Naive B cell (primary cell): ENCODE measurements at regions not wholly inside any gene's neighbourhood (a gene's known extent, or its start where the extent isn't known, plus 50 kb on each side); places are given as distances from the start of the nearest gene placed in this dataset.
"Not testable (repeated sequence)": the region's sequence is repeated elsewhere in the genome, so short reads cannot be mapped to it uniquely, and the experiment has no call there.

Experiments used
- ATAC-seq, 2 donors: fragments of 150-1000 bp; cut with Tn5 transposase; 2 replicates each; pipeline ENCODE4 v1.10.0; 2021; ENCODE audit warnings: low read depth in 2 of 2, mild to moderate bottlenecking in 2 of 2, moderate library complexity in 2 of 2
- DNase-seq: peaks from one replicate; pipeline ENCODE4 v3.0.0; 2022
- H3K27ac Mint-ChIP-seq, 6 donors: one replicate each; pipeline ENCODE4 v1.8.0; 2020 to 2022; ENCODE audit warnings: mild to moderate bottlenecking in 6 of 6, mixed read lengths in 6 of 6, moderate library complexity in 5 of 6, inconsistent platforms in 2 of 6
- H3K27me3 Mint-ChIP-seq, 3 donors: one replicate each; pipeline ENCODE4 v1.8.0; 2021 to 2022; ENCODE audit warnings: mixed read lengths in 3 of 3, mild to moderate bottlenecking in 1 of 3
- H3K36me3 Mint-ChIP-seq, 2 donors: one replicate each; pipeline ENCODE4 v1.8.0; 2020 to 2022; ENCODE audit warnings: mixed read lengths in 2 of 2, inconsistent platforms in 1 of 2, mild to moderate bottlenecking in 1 of 2
- H3K4me1 Mint-ChIP-seq, 3 donors: one replicate each; pipeline ENCODE4 v1.8.0; 2020 to 2022; ENCODE audit warnings: mixed read lengths in 3 of 3, inconsistent platforms in 1 of 3, mild to moderate bottlenecking in 1 of 3, moderate library complexity in 1 of 3
- H3K4me3 Mint-ChIP-seq, 8 donors: one replicate each; pipeline ENCODE4 v1.8.0; 2020 to 2022; ENCODE audit warnings: mild to moderate bottlenecking in 8 of 8, mixed read lengths in 8 of 8, moderate library complexity in 8 of 8, inconsistent platforms in 2 of 8
- H3K9me3 Mint-ChIP-seq, 7 donors: one replicate each; pipeline ENCODE4 v1.8.0; 2020 to 2022; ENCODE audit warnings: mixed read lengths in 7 of 7, mild to moderate bottlenecking in 5 of 7, inconsistent platforms in 2 of 7, moderate library complexity in 1 of 7

- DNase-seq (no peak), ATAC-seq (no peak)
- Mint-ChIP-seq H3K27me3 (no peaks in the 10 kb centered on the region), H3K27ac (no peak overlapping the region), H3K9me3 (no peaks in the 10 kb centered on the region), H3K36me3 (no peaks in the 10 kb centered on the region), H3K4me3 (no peak overlapping the region), H3K4me1 (no peaks in the 10 kb centered on the region)
These were observed 77.5 kb upstream of the CDK6 start for GRCh38 chr7:92913849-92914248.

GRCh38 chr7:92910976-92911375 is 74.6 kb upstream of the CDK6 start:
- Mint-ChIP-seq H3K27ac (no peak overlapping the region), H3K9me3 (no peaks in the 10 kb centered on the region), H3K4me3 (no peak overlapping the region), H3K4me1 (no peaks in the 10 kb centered on the region), H3K36me3 (no peaks in the 10 kb centered on the region), H3K27me3 (no peaks in the 10 kb centered on the region)
- DNase-seq (no peak), ATAC-seq (no peak)

- DNase-seq (no peak), ATAC-seq (no peak)
- Mint-ChIP-seq H3K4me1 (no peaks in the 10 kb centered on the region), H3K36me3 (no peaks in the 10 kb centered on the region), H3K9me3 (no peaks in the 10 kb centered on the region), H3K27me3 (no peaks in the 10 kb centered on the region), H3K4me3 (no peak overlapping the region), H3K27ac (no peak overlapping the region)
These were observed 73.5 kb upstream of the CDK6 start for GRCh38 chr7:92909686-92910475.

DNA sequence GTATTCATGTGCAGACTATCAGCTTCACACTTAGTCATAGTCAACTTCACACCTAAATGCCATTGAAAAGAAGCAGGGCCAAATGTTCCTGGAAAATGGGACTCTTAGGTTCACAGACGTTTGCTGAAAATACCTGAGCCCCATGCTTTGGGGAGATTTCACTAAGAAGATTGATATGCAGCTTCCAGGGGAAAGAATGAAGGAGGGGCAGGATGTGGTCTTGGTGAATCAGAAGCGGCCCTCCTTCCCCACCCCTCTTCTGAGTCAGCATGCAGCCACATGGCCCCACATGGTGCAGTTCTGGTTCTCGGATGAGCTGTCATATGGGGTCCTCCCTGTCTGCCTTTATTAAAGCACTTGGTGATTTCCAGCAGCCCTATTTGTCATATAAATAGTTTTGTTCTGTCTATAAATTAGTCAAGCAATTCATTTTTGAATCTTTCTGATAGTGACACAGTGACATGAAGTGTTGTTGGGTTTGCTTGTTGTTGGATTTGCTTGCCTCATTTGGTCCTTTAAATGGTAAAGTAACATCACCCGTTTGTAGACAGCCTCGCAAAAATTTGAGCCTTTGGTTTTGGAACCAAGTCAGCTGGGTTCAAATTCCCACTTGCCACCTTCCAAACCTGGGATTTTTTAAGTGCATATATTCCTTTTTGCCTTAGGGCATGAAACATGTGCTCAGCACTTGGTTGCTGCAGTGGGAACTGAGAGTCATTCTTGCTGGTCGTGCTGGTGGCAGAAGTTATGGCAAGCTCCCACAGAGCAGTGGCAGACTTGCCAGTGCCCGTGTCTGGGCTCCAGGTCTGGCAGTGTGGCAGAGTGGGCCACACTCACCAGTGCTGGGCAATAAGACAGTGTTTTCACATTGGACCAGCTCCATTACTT is 68.1 kb upstream of the CDK6 start:
- H3K27ac Mint-ChIP-seq = no peak overlapping the region
- H3K4me3 Mint-ChIP-seq = no peak overlapping the region

DNA sequence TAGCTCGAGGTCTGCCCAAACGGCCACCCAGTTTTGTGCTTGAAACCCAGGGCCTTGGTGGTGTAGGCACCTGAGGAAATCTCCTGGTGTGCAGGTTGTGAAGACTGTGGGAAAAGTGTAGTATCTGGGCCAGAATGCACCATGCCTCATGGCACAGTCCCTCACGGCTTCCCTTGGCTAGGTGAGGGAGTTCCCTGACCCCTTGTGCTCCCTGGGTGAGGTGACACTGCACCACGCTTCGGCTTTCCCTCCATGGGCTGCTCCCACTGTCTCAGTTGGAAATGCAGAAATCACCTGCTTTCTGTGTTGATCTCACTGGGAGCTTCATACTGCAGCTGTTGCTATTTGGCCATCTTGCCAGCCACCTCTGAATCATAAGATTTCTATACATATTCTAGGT is 62.4 kb upstream of the CDK6 start:
- peaks cover 5 to 22% of the 10 kb centered on the region in 2 donors for H3K36me3 Mint-ChIP-seq
- no peak for DNase-seq
- no peaks in the 10 kb centered on the region for H3K27me3 Mint-ChIP-seq
- H3K4me3 Mint-ChIP-seq = no peak overlapping the region
- no peaks in the 10 kb centered on the region for H3K4me1 Mint-ChIP-seq
- peak overlapping the region in 1 of 6 donors; percentile 47 for H3K27ac Mint-ChIP-seq
- ATAC-seq = no peak
- H3K9me3 Mint-ChIP-seq = peaks cover 15 to 39% (median 23%) of the 10 kb centered on the region in 7 donors

More for the DNA sequence above, 68.1 kb upstream of the CDK6 start:
- Mint-ChIP-seq H3K9me3 (peaks cover 0 to 2% (median 0%) of the 10 kb centered on the region in 7 donors), H3K36me3 (no peaks in the 10 kb centered on the region), H3K4me1 (no peaks in the 10 kb centered on the region), H3K27me3 (no peaks in the 10 kb centered on the region)
- peak; percentile 54 to 55 for ATAC-seq
- DNase-seq = no peak

- H3K4me3 Mint-ChIP-seq, H3K4me1 Mint-ChIP-seq, ATAC-seq, DNase-seq, H3K27me3 Mint-ChIP-seq, H3K27ac Mint-ChIP-seq: not testable (repeated sequence)
- peaks cover 14 to 43% (median 27%) of the 10 kb centered on the region in 7 donors for H3K9me3 Mint-ChIP-seq
- peaks cover 5 to 22% of the 10 kb centered on the region in 2 donors for H3K36me3 Mint-ChIP-seq
These were observed 58.5 kb upstream of the CDK6 start for GRCh38 chr7:92894857-92895256.

- no peak for ATAC-seq
- H3K4me3 Mint-ChIP-seq = no peak overlapping the region
- no peaks in the 10 kb centered on the region for H3K27me3 Mint-ChIP-seq
- H3K9me3 Mint-ChIP-seq = peaks cover 0 to 24% (median 10%) of the 10 kb centered on the region in 7 donors
- no peak for DNase-seq
- no peaks in the 10 kb centered on the region for H3K36me3 Mint-ChIP-seq
- no peak overlapping the region for H3K27ac Mint-ChIP-seq
- H3K4me1 Mint-ChIP-seq = no peaks in the 10 kb centered on the region
These were observed 52.7 kb upstream of the CDK6 start for GRCh38 chr7:92889081-92889480.
